Keratinocyte (primary cell): ENCODE measurements at regions not wholly inside any gene's neighbourhood (a gene's known extent, or its start where the extent isn't known, plus 50 kb on each side); places are given as distances from the start of the nearest gene placed in this dataset.

Experiments used
- DNase-seq: peaks from one replicate; pipeline ENCODE4 v3.0.0-alpha.2; 2011; ENCODE audit warnings: low read depth, missing footprints, low spot score
- FAIRE-seq: peaks from 2 replicates; lab custom pipeline; 2011; peaks lifted over from hg19 to GRCh38; lab: Jason Lieb, UNC
- H2AFZ ChIP-seq: 2 replicates; pipeline ENCODE4 v1.6.0; 2012; ENCODE audit warnings: low read length, control low read depth, inconsistent platforms; ENCODE audit not compliant: control insufficient read depth
- H3K27ac ChIP-seq: 2 replicates; pipeline ENCODE4 v1.5.1; 2011; ENCODE audit warnings: low read length; ENCODE audit not compliant: control insufficient read depth, insufficient read depth
- H3K27me3 ChIP-seq: 3 replicates; pipeline ENCODE4 v1.6.0; 2011; ENCODE audit warnings: low read length; ENCODE audit not compliant: control insufficient read depth, insufficient read depth; ENCODE audit errors: extremely low read depth
- H3K36me3 ChIP-seq, 2 experiments: 2 replicates in 1 of 2; 3 replicates in 1 of 2; pipeline ENCODE4 v1.5.1; 2011; ENCODE audit warnings: low read length in 2 of 2, mild to moderate bottlenecking in 1 of 2; ENCODE audit not compliant: control insufficient read depth in 2 of 2, insufficient read depth in 2 of 2; ENCODE audit errors: extremely low read depth in 1 of 2
- H3K4me1 ChIP-seq: 3 replicates; pipeline ENCODE4 v1.5.1; 2011; ENCODE audit warnings: low read length; ENCODE audit not compliant: control insufficient read depth, insufficient read depth; ENCODE audit errors: extremely low read depth
- H3K4me2 ChIP-seq: 3 replicates; pipeline ENCODE4 v1.6.0; 2011; ENCODE audit warnings: low read depth, low read length; ENCODE audit not compliant: control insufficient read depth, insufficient read depth; ENCODE audit errors: extremely low read depth
- H3K4me3 ChIP-seq, 3 experiments: fragments of 200-600 bp in 1 of 3; sonication (generic) in 1 of 3; 2 replicates in 2 of 3; 3 replicates in 1 of 3; pipeline ENCODE4 v1.5.1; 2011 to 2016; ENCODE audit warnings: low read length in 3 of 3, mild to moderate bottlenecking in 3 of 3, control low read depth in 2 of 3, inconsistent platforms in 1 of 3, low read depth in 1 of 3, mixed read lengths in 1 of 3, mixed run types in 1 of 3, moderate library complexity in 1 of 3; ENCODE audit not compliant: control insufficient read depth in 2 of 3, insufficient read depth in 2 of 3; ENCODE audit errors: extremely low read depth in 1 of 3
- H3K79me2 ChIP-seq: 2 replicates; pipeline ENCODE4 v1.6.0; 2012; ENCODE audit warnings: low read length; ENCODE audit not compliant: control insufficient read depth, insufficient read depth
- H3K9ac ChIP-seq: 3 replicates; pipeline ENCODE4 v1.6.0; 2011; ENCODE audit warnings: low read length; ENCODE audit not compliant: control insufficient read depth, insufficient read depth; ENCODE audit errors: extremely low read depth
- H3K9me1 ChIP-seq: 3 replicates; pipeline ENCODE4 v1.6.0; 2011; ENCODE audit warnings: low read length; ENCODE audit not compliant: control insufficient read depth, insufficient read depth; ENCODE audit errors: extremely low read depth
- H3K9me3 ChIP-seq: 2 replicates; pipeline ENCODE4 v1.5.1; 2012; ENCODE audit warnings: low read depth, low read length; ENCODE audit not compliant: control insufficient read depth
- H4K20me1 ChIP-seq: 3 replicates; pipeline ENCODE4 v1.6.0; 2011; ENCODE audit warnings: low read length; ENCODE audit not compliant: control insufficient read depth, insufficient read depth; ENCODE audit errors: extremely low read depth
- CTCF ChIP-seq, 3 experiments: IDR thresholded peaks in 1 of 3; conservative IDR thresholded peaks in 1 of 3; optimal IDR thresholded peaks in 1 of 3; 2 replicates in 2 of 3; 3 replicates in 1 of 3; pipeline versions ENCODE3 to v1.5.1; 2011; ENCODE audit warnings: low read length in 3 of 3, mild to moderate bottlenecking in 3 of 3, moderate library complexity in 2 of 3, control low read depth in 1 of 3, inconsistent platforms in 1 of 3; ENCODE audit not compliant: insufficient read depth in 2 of 3; ENCODE audit errors: extremely low read depth in 1 of 3
- EZH2 ChIP-seq: IDR thresholded peaks from one replicate; pipeline ENCODE4 v1.6.1; 2012; ENCODE audit warnings: inconsistent platforms, mild to moderate bottlenecking, low read length, moderate library complexity
- dilution Hi-C: fragments of 300-500 bp; cut with MboI; formaldehyde crosslinking; loops from one replicate; pipeline ENCODE4 v1.7.0; 2020; ENCODE audit warnings: low sequenced_read_pairs; ENCODE audit not compliant: extremely low pct_ligation_motif_present

- DNase-seq: no peak
- H3K9me1 ChIP-seq: no peaks in the 10 kb centered on the region
- peak; percentile 23 for FAIRE-seq
- no peaks in the 10 kb centered on the region for H4K20me1 ChIP-seq
- H3K27me3 ChIP-seq: no peaks in the 10 kb centered on the region
- H3K4me1 ChIP-seq: peaks cover 4% of the 10 kb centered on the region
- H3K9me3 ChIP-seq: no peaks in the 10 kb centered on the region
- TF ChIP-seq EZH2 (no peak), CTCF (optimal IDR thresholded peaks at IDR 0.05 in 1 of 3, IDR thresholded peaks at IDR 0.05 in 1 of 3, conservative IDR thresholded peaks at IDR 0.05 in 1 of 3; ENCODE audit: extremely low read depth in 1 of 3, insufficient read depth in 2 of 3, low read length in 3 of 3) (no peak)
- H3K36me3 ChIP-seq: no peaks in the 10 kb centered on the region
- H3K9ac ChIP-seq: no peak overlapping the region
- H3K4me2 ChIP-seq: no peak overlapping the region
- no peak overlapping the region for H2AFZ ChIP-seq
- no peak overlapping the region for H3K27ac ChIP-seq
- H3K79me2 ChIP-seq: no peaks in the 10 kb centered on the region
- no peak overlapping the region for H3K4me3 ChIP-seq
- dilution Hi-C loops: no loop called here
Measured at GRCh38 chr12:115308918-115309317, 624.9 kb upstream of the TBX3 start.

- H3K27ac ChIP-seq: no peak overlapping the region
- H3K27me3 ChIP-seq: no peaks in the 10 kb centered on the region
- H3K4me2 ChIP-seq: no peak overlapping the region
- H3K4me1 ChIP-seq: no peaks in the 10 kb centered on the region
- no peaks in the 10 kb centered on the region for H3K9me1 ChIP-seq
- no peaks in the 10 kb centered on the region for H3K36me3 ChIP-seq
- H3K9ac ChIP-seq: no peak overlapping the region
- dilution Hi-C loops: no loop called here
- FAIRE-seq (no peak), DNase-seq (no peak)
- TF ChIP-seq EZH2 (no peak), CTCF (optimal IDR thresholded peaks at IDR 0.05 in 1 of 3, IDR thresholded peaks at IDR 0.05 in 1 of 3, conservative IDR thresholded peaks at IDR 0.05 in 1 of 3; ENCODE audit: extremely low read depth in 1 of 3, insufficient read depth in 2 of 3, low read length in 3 of 3) (no peak)
- no peak overlapping the region for H3K4me3 ChIP-seq
- no peaks in the 10 kb centered on the region for H4K20me1 ChIP-seq
- H3K79me2 ChIP-seq: no peaks in the 10 kb centered on the region
- H3K9me3 ChIP-seq: no peaks in the 10 kb centered on the region
- no peak overlapping the region for H2AFZ ChIP-seq
Measured at GRCh38 chr12:115306380-115306779, 622.4 kb upstream of the TBX3 start.
